HCT116 (cell line): ENCODE measurements at regions not wholly inside any gene's neighbourhood (a gene's known extent, or its start where the extent isn't known, plus 50 kb on each side); places are given as distances from the start of the nearest gene placed in this dataset.

Experiments used
- ATAC-seq: fragments of 200-7000 bp; cut with Tn5 transposase; 2 replicates; pipeline ENCODE4 v1.9.1; 2020; ENCODE audit warnings: mild to moderate bottlenecking, moderate library complexity
- BruUV-seq: library from RNA; stranded (reverse); fragments of 400-500 nt; replicated peaks from 2 replicates; lab custom pipeline; 2021; lab: Mats Ljungman, UMichigan
- CTCF ChIA-PET: fragments of 300-600 bp; sonication (Branson Sonifier 250); formaldehyde crosslinking; loops from one replicate; lab custom pipeline; 2021; ENCODE audit warnings: antibody characterized with exemption; lab: Charles Lee
- POLR2A ChIA-PET: fragments of 300-600, 350-600 bp; sonication (Branson Sonifier 250); formaldehyde crosslinking; loops from one replicate; lab custom pipeline; 2021; ENCODE audit warnings: antibody characterized with exemption; lab: Charles Lee
- RAD21 ChIA-PET, 2 experiments: fragments of 300-600 bp; sonication (Branson Sonifier 250); formaldehyde crosslinking; loops; one replicate each; lab custom pipeline; 2023; ENCODE audit warnings: low total read pairs in 2 of 2; ENCODE audit not compliant: uncharacterized antibody in 2 of 2, unreplicated experiment in 2 of 2, low non-redundant PET in 1 of 2; lab: Charles Lee
- DNase-seq: peaks from one replicate; pipeline ENCODE4 v3.0.0-alpha.2; 2010; ENCODE audit warnings: low read depth, low spot score
- H2AFZ ChIP-seq: fragments of 200-600 bp; shearing (Covaris generic), sonication (generic); 2 replicates; pipeline ENCODE4 v1.6.1; 2017; ENCODE audit warnings: low read depth, mixed run types, mixed read lengths, antibody characterized with exemption, low read length; ENCODE audit not compliant: poor library complexity, severe bottlenecking
- H3K27ac ChIP-seq: 2 replicates; pipeline ENCODE4 v1.5.1; 2012; ENCODE audit warnings: low read depth, low read length
- H3K27me3 ChIP-seq: fragments of 200-600 bp; sonication (generic); 2 replicates; pipeline ENCODE4 v1.6.1; 2016; ENCODE audit warnings: mixed run types, low read length, mixed read lengths; ENCODE audit not compliant: insufficient read depth
- H3K36me3 ChIP-seq, 2 experiments: fragments of 200-500 bp in 1 of 2; fragments of 200-600 bp in 1 of 2; sonication (Bioruptor generic) in 1 of 2; sonication (generic) in 1 of 2; 2 replicates each; pipeline versions ENCODE4 v1.5.1 to v1.6.1; 2014 to 2016; ENCODE audit warnings: low read length in 2 of 2, inconsistent platforms in 1 of 2, mixed read lengths in 1 of 2, mixed run types in 1 of 2; ENCODE audit not compliant: insufficient read depth in 2 of 2, control insufficient read depth in 1 of 2
- H3K4me1 ChIP-seq, 2 experiments: fragments of 200-600 bp in 1 of 2; sonication (generic) in 1 of 2; 2 replicates each; pipeline versions ENCODE4 v1.5.1 to v1.6.1; 2012 to 2017; ENCODE audit warnings: low read length in 2 of 2, inconsistent platforms in 1 of 2, mild to moderate bottlenecking in 1 of 2, mixed read lengths in 1 of 2, mixed run types in 1 of 2, moderate library complexity in 1 of 2; ENCODE audit not compliant: insufficient read depth in 2 of 2, control insufficient read depth in 1 of 2
- H3K4me2 ChIP-seq: fragments of 200-600 bp; sonication (generic); 2 replicates; pipeline ENCODE4 v1.6.1; 2017; ENCODE audit warnings: mixed run types, low read length, mixed read lengths
- H3K4me3 ChIP-seq, 2 experiments: fragments of 200-600 bp in 1 of 2; sonication (generic) in 1 of 2; replicated peaks in 1 of 2; 2 replicates each; pipeline ENCODE4 v1.5.1; 2011 to 2016; ENCODE audit warnings: low read length in 2 of 2, control low read depth in 1 of 2, low read depth in 1 of 2, mild to moderate bottlenecking in 1 of 2, mixed read lengths in 1 of 2, mixed run types in 1 of 2
- H3K79me2 ChIP-seq: fragments of 200-600 bp; sonication (generic); 2 replicates; pipeline ENCODE4 v1.6.1; 2017; ENCODE audit warnings: mild to moderate bottlenecking, mixed run types, low read length, moderate library complexity, mixed read lengths; ENCODE audit not compliant: insufficient read depth
- H3K9ac ChIP-seq: fragments of 200-600 bp; sonication (generic); 2 replicates; pipeline ENCODE4 v1.6.1; 2016; ENCODE audit warnings: low read length, mixed read lengths
- H3K9me2 ChIP-seq: fragments of 200-600 bp; sonication (generic), shearing (Covaris generic); 2 replicates; pipeline ENCODE4 v1.6.1; 2017; ENCODE audit warnings: mixed run types, mild to moderate bottlenecking, moderate library complexity; ENCODE audit not compliant: insufficient read depth
- H3K9me3 ChIP-seq, 2 experiments: fragments of 200-500 bp in 1 of 2; fragments of 200-600 bp in 1 of 2; sonication (Bioruptor generic) in 1 of 2; sonication (generic) in 1 of 2; 2 replicates each; pipeline ENCODE4 v1.6.1; 2014 to 2017; ENCODE audit warnings: low read length in 2 of 2, mixed read lengths in 2 of 2, inconsistent platforms in 1 of 2, low read depth in 1 of 2, mild to moderate bottlenecking in 1 of 2, mixed run types in 1 of 2, moderate library complexity in 1 of 2; ENCODE audit not compliant: control insufficient read depth in 1 of 2, insufficient read depth in 1 of 2
- H4K20me1 ChIP-seq: fragments of 200-600 bp; sonication (generic), shearing (Covaris generic); 2 replicates; pipeline ENCODE4 v1.6.1; 2017; ENCODE audit warnings: mixed run types, mild to moderate bottlenecking, moderate library complexity; ENCODE audit not compliant: insufficient read depth
- CBX3 ChIP-seq: IDR thresholded peaks from 2 replicates; pipeline ENCODE4 v1.6.1; 2012; ENCODE audit warnings: low read depth
- CEBPB ChIP-seq: IDR thresholded peaks from 2 replicates; pipeline ENCODE4 v1.6.1; 2012; ENCODE audit warnings: low read depth
- EGR1 ChIP-seq: IDR thresholded peaks from 2 replicates; pipeline ENCODE4 v1.6.1; 2012; ENCODE audit warnings: low read depth
- ELF1 ChIP-seq: IDR thresholded peaks from 2 replicates; pipeline ENCODE4 v1.6.1; 2012; ENCODE audit warnings: low read depth, borderline replicate concordance
- EZH2 ChIP-seq: fragments of 200-600 bp; sonication (generic); IDR thresholded peaks from 2 replicates; pipeline ENCODE4 v1.6.1; 2017; ENCODE audit warnings: antibody characterized with exemption, mixed run types
- EZH2phosphoT487 ChIP-seq: fragments of 200-600 bp; IDR thresholded peaks from 2 replicates; pipeline ENCODE4 v1.6.1; 2018; ENCODE audit warnings: antibody characterized with exemption, borderline replicate concordance
- JUND ChIP-seq: IDR thresholded peaks from 2 replicates; pipeline ENCODE4 v1.6.1; 2012
- POLR2A ChIP-seq: IDR thresholded peaks from 2 replicates; pipeline ENCODE4 v1.7.0; 2011; ENCODE audit warnings: borderline replicate concordance; ENCODE audit not compliant: insufficient read depth, insufficient read length; ENCODE audit errors: extremely low read depth
- POLR2AphosphoS5 ChIP-seq: IDR thresholded peaks from 2 replicates; pipeline ENCODE4 v1.6.1; 2011; ENCODE audit warnings: mild to moderate bottlenecking, low read depth, low read length, moderate library complexity
- RAD21 ChIP-seq: IDR thresholded peaks from 2 replicates; pipeline ENCODE4 v1.6.1; 2012; ENCODE audit warnings: low read depth, mild to moderate bottlenecking
- SRF ChIP-seq: IDR thresholded peaks from 2 replicates; pipeline ENCODE4 v1.6.1; 2012; ENCODE audit warnings: low read depth
- YY1 ChIP-seq: IDR thresholded peaks from 2 replicates; pipeline ENCODE4 v1.6.1; 2011; ENCODE audit warnings: low read length, low read depth, moderate library complexity, mild to moderate bottlenecking; ENCODE audit not compliant: insufficient replicate concordance; ENCODE audit errors: extremely low read depth
- ZFX ChIP-seq: fragments of 450-650 bp; IDR thresholded peaks from 2 replicates; pipeline ENCODE4 v1.6.1; 2017
- ZNF274 ChIP-seq: fragments of 200-500 bp; sonication (Bioruptor generic); IDR thresholded peaks from 2 replicates; pipeline ENCODE4 v1.6.1; 2014; ENCODE audit warnings: mild to moderate bottlenecking, low read depth, low read length, inconsistent platforms
- intact Hi-C: fragments of 100-400 bp; cut with micrococcal nuclease; formaldehyde crosslinking; loops from 2 replicates; pipeline ENCODE4 v1.10.0; 2022
- TF ChIP-seq, protein P1 (sequence below): IDR thresholded peaks from 2 replicates; pipeline ENCODE4 v1.6.1; 2011; ENCODE audit warnings: mild to moderate bottlenecking, low read length, moderate library complexity; ENCODE audit not compliant: insufficient replicate concordance; ENCODE audit errors: extremely low read depth

DNA sequence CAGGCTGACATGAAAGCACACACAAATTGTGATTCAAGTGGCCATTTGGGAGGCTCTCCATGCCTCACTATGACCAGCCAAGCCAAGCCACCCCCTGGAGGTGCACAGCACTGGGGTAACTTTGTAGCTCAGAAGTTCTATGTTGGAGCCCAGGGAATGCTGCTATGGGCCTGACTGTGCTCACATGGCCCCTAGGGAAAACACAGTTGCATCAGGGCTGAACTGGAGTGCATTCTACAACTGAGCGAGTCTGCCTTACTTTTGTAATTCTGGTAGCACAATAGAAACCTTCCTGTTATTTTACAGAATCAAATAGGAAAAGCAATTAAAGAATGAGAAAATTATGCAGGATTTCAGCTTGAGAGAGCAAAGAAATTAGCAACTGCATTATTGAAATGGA, 455.5 kb upstream of the TRPC7 start:
- no peaks in the 10 kb centered on the region for H3K36me3 ChIP-seq
- H3K9ac ChIP-seq, result no peak overlapping the region
- no peak overlapping the region for H3K27ac ChIP-seq
- ChIA-PET POLR2A (no interaction called here), CTCF (no interaction called here), RAD21 (no interaction called here)
- H3K4me3 ChIP-seq, result no peak overlapping the region
- no peak for TF ChIP-seq EZH2
- no peak for TF ChIP-seq EZH2phosphoT487
- TF ChIP-seq ZNF274, result no peak
- TF ChIP-seq CBX3, result no peak
- TF ChIP-seq POLR2AphosphoS5, result no peak
- TF ChIP-seq, protein P1, sequence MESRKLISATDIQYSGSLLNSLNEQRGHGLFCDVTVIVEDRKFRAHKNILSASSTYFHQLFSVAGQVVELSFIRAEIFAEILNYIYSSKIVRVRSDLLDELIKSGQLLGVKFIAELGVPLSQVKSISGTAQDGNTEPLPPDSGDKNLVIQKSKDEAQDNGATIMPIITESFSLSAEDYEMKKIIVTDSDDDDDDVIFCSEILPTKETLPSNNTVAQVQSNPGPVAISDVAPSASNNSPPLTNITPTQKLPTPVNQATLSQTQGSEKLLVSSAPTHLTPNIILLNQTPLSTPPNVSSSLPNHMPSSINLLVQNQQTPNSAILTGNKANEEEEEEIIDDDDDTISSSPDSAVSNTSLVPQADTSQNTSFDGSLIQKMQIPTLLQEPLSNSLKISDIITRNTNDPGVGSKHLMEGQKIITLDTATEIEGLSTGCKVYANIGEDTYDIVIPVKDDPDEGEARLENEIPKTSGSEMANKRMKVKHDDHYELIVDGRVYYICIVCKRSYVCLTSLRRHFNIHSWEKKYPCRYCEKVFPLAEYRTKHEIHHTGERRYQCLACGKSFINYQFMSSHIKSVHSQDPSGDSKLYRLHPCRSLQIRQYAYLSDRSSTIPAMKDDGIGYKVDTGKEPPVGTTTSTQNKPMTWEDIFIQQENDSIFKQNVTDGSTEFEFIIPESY, result no peak
- no peak for TF ChIP-seq JUND
- TF ChIP-seq SRF, result no peak
- TF ChIP-seq ELF1, result no peak
- no peak for TF ChIP-seq RAD21
- TF ChIP-seq POLR2A, result no peak
- no peak for TF ChIP-seq ZFX
- TF ChIP-seq YY1, result no peak
- TF ChIP-seq CEBPB, result no peak
- TF ChIP-seq EGR1, result no peak
- DNase-seq, result no peak
- H4K20me1 ChIP-seq, result no peaks in the 10 kb centered on the region
- H3K9me3 ChIP-seq, result no peaks in the 10 kb centered on the region
- H3K4me1 ChIP-seq, result no peaks in the 10 kb centered on the region
- no peaks in the 10 kb centered on the region; the same call in 1 of the 2 replicates for H3K27me3 ChIP-seq
- ATAC-seq, result no peak
- H2AFZ ChIP-seq, result no peak overlapping the region
- intact Hi-C loops, result no loop called here
- no peak overlapping the region for H3K4me2 ChIP-seq
- no TSS peak for BruUV-seq
- no peaks in the 10 kb centered on the region for H3K9me2 ChIP-seq
- H3K79me2 ChIP-seq, result no peaks in the 10 kb centered on the region
